HG02981 (cell line): ENCODE measurements at regions not wholly inside any gene's neighbourhood (a gene's known extent, or its start where the extent isn't known, plus 50 kb on each side); places are given as distances from the start of the nearest gene placed in this dataset.

ENCODE experiments used
- ATAC-seq: cut with Tn5 transposase; IDR thresholded peaks from one replicate; pipeline ENCODE4 v1.9.1; 2021; ENCODE audit warnings: mild to moderate bottlenecking, moderate library complexity; ENCODE audit not compliant: unreplicated experiment

- no peak for ATAC-seq
These were observed 178.6 kb upstream of the RBMS1 start for GRCh38 chr2:160672211-160672610.

DNA sequence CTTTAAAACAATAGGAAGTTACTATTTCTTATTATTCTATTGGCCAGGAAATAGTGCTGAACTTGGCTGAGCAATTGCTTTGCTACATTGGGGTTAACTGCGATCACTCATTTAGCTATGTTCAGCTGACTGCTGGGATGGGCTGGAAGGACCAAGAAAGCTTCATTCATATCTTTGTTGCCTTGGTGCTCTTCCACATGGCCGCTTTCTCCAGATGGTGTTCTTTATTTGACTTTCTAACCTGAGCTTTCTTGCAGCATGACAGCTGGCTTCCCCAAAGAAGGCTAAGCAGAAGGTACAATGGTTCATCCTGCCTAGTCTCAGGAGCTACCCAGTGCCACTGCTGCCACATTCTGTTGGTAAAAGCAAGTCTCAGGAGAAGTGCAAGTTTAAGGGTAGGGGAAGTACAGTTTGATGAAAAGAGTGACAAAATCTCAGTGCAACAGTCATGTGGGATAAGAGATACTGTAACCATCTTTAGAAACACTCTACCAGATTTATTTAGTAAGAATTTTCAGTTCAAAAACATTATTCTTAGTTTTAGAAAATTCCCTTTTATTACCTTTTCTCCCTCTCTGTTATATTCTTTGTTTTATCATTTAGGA, 180.6 kb upstream of the RBMS1 start:
- ATAC-seq, result no peak

DNA sequence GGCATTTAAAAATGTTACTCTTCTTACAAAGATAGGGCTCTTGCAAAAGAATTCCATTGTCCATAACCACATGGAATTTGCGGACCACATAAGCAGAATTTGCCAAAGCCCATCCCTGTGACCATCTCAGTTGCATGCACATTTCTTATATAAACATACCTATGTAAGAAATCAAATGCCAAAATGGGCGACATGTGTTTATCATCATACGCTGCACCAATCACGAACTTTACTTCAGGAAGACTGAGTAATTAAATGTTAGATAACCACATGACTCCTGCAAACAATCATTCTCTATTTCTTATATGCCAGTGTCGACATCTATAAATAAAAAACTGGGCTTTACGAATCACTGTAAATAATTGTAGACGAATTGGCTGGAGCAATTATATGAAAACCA, 186.1 kb upstream of the RBMS1 start:
- ATAC-seq, result no peak

- ATAC-seq, result no peak
These were observed 186.7 kb upstream of the RBMS1 start for GRCh38 chr2:160680294-160680693.

DNA sequence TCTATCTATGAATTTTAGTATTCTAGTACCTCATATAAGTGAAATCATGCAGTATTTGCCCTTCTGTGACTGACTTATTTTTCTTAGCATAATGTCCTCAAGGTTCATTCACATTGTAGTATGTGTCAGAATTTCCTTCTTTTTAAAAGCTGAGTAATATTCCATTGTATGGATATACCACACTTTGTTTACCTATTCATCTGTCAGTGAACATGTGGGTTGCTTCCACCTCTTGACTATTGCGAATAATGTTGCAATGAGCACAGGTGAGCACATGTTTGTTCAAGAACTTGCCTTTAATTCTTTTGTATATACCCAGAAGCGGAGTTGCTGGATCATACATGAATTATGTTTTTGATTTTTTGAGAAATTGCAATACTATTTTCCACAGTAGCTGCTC, 187.4 kb upstream of the RBMS1 start:
- no peak for ATAC-seq

DNA sequence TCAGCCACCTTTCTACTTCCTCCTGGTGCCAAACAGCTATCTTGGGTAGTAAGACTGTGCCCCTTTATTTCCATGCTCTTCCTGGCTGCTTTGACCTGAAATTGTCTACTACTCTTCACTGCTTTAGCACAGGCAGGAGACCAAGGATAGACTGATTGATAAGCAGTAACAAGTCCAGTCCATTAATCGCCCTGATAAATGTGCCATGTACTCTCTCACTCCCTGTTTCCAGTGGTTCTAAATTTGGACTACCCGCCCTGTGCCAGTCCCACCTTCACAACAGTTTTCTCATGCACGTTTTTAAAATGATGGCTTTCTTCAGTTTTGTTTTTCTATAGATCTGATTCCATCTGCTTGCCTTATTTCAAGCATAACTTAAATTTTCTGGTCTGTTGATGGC, 189.6 kb upstream of the RBMS1 start:
- no peak for ATAC-seq

- no peak for ATAC-seq
These were observed 194.0 kb upstream of the RBMS1 start for GRCh38 chr2:160687629-160688028.

GRCh38 chr2:160689441-160689840, 195.8 kb upstream of the RBMS1 start:
- no peak for ATAC-seq

DNA sequence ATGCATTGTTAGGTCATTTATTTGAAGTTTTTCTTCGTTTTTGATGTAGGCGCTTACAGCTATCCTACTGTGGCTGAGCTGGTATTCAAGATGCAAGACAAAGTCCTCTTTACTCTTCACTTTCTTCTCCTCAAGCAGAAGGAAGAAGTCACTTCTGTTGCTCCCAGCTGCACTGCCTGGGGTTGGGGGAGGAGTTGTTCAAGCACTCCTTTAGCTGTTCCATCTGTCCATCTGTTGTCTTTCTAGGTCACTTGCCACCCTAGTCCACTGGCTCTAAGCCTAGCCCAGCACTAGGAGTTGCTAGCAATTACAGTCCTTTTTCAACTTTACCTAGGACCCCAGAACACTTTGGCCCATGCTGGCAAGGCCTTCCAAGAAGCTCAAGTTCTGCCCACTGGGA, 200.6 kb upstream of the RBMS1 start:
- no peak for ATAC-seq

GRCh38 chr2:160694631-160695030, 201.0 kb upstream of the RBMS1 start:
- ATAC-seq, result no peak

DNA sequence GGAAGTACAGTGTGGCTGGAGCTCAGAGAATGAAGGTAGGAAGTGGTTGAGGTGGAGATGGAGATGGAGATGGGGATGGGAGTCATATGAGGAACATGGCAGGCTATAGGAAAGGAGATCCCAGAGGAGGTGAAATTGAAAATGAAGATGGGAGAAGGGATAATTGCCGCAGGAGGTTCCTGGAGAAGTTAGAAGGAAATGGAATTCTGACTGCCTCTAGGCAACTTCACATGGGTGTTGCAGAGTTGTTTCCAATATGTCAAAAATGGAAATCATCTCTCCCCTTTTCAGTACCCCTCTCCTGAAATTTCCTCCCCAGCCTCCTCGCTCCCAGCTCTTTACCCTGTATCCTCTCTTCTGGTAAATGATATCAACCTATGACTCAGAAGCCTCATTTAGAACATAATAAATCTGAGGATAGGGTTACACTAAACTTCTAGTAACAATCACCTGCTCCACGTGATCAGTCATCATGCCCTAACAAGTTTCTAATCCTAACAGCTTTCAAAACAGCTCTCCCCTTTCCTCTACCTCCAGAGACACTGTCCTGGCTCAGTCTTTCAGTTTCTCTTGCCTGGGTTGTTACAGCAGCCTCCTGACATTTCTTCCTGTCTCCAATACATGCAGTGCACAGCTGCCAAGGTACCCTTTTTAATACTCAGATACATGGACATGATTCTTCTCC, 201.9 kb upstream of the RBMS1 start:
- no peak for ATAC-seq

- ATAC-seq, result no peak
These were observed 202.5 kb upstream of the RBMS1 start for GRCh38 chr2:160696087-160696452.

- ATAC-seq, result no peak
These were observed 204.2 kb upstream of the RBMS1 start for GRCh38 chr2:160697817-160698216.

GRCh38 chr2:160700021-160700814, 206.6 kb upstream of the RBMS1 start:
- no peak for ATAC-seq

- ATAC-seq, result no peak
These were observed 208.2 kb upstream of the RBMS1 start for GRCh38 chr2:160701822-160702221.

- ATAC-seq, result no peak
These were observed 209.1 kb upstream of the RBMS1 start for GRCh38 chr2:160702754-160703153.

DNA sequence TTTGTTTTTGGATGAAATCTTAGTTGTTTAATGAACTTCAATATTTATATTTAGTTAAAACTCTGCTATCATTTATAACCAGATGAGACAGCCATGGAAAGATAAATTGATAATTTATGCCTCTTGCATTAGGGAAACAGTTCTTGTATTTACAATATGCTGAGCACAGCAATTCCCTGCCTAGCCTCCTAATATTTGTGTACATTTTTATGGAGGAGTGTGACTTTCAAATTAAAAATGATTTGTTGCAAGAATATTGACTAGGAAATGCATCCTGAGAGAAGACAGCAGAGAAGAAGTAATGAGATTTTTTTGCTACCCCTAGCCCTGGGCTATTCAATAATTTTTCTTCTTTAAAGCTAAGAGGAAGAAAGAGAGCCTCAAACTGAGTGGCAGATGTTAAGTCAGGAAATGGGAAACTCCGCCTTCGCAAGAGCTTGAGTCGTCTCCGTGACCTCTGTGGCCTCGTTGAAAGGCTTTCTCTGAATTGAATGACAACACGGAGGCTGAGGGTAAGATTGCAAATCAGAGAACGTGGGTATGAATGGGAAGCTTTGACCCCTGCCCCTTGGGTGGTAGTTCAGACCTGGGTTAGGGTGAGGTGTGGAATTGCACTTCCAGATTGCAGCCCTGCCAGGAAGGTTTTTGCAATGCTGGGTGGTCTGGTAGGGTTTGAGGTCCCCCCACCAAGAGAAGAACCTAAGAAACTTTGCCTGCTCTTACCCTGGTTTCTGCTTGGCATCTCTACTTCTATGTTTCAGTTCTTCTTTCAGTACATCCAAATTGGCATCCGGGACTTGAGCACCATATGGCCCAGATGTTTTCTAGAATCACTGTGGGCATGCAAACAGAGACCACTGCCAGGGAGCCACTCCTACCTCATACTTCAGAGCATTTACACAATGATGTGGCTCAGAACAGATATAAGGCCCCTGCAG, 210.3 kb upstream of the RBMS1 start:
- ATAC-seq, result peak; percentile 86

- no peak for ATAC-seq
These were observed 221.8 kb upstream of the RBMS1 start for GRCh38 chr2:160715428-160715827.

GRCh38 chr2:160719116-160719515, 225.5 kb upstream of the RBMS1 start:
- ATAC-seq, result no peak

GRCh38 chr2:160720098-160720497, 226.5 kb upstream of the RBMS1 start:
- no peak for ATAC-seq
